ENCODE measurements at regions not wholly inside any gene's neighbourhood (a gene's known extent, or its start where the extent isn't known, plus 50 kb on each side); places are given as distances from the start of the nearest gene placed in this dataset.

DNA sequence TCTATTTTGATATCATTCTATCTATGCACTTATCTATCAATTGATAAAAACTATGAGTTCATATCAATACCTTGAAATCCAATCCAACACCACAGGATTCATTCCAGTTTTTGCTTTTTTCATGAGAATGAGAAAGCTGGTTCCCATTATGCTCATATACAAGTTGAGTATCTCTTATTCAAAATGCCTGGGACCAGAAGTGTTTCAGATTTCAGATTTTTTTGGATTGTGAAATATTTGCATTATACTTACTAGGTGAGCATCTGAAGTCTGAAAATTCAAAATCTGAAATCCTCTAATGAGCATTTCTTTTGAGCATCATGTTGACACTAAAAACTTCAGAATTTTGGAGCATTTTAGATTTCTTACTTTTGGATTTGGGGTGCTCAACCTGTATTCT lies 67.8 kb upstream of the DCBLD2 start:
- TF ChIP-seq, protein P1, sequence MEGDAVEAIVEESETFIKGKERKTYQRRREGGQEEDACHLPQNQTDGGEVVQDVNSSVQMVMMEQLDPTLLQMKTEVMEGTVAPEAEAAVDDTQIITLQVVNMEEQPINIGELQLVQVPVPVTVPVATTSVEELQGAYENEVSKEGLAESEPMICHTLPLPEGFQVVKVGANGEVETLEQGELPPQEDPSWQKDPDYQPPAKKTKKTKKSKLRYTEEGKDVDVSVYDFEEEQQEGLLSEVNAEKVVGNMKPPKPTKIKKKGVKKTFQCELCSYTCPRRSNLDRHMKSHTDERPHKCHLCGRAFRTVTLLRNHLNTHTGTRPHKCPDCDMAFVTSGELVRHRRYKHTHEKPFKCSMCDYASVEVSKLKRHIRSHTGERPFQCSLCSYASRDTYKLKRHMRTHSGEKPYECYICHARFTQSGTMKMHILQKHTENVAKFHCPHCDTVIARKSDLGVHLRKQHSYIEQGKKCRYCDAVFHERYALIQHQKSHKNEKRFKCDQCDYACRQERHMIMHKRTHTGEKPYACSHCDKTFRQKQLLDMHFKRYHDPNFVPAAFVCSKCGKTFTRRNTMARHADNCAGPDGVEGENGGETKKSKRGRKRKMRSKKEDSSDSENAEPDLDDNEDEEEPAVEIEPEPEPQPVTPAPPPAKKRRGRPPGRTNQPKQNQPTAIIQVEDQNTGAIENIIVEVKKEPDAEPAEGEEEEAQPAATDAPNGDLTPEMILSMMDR (IDR thresholded peaks at IDR 0.05; ENCODE audit: low read length) = no peak
- TF ChIP-seq EZH2phosphoT487 (IDR thresholded peaks at IDR 0.05; ENCODE audit: low read length) = no peak
